Osteoblast (primary cell): ENCODE measurements at regions not wholly inside any gene's neighbourhood (a gene's known extent, or its start where the extent isn't known, plus 50 kb on each side); places are given as distances from the start of the nearest gene placed in this dataset.

Source experiments
- DNase-seq: peaks from one replicate; pipeline ENCODE4 v3.0.0; 2011; ENCODE audit warnings: low spot score, mixed read lengths; ENCODE audit not compliant: insufficient read length; ENCODE audit errors: missing footprints
- H2AFZ ChIP-seq: 2 replicates; pipeline ENCODE4 v1.6.0; 2011; ENCODE audit warnings: mild to moderate bottlenecking, low read length
- H3K27ac ChIP-seq: 2 replicates; pipeline ENCODE4 v1.5.1; 2011; ENCODE audit warnings: mild to moderate bottlenecking, low read depth, low read length, moderate library complexity
- H3K27me3 ChIP-seq: 2 replicates; pipeline ENCODE4 v1.6.0; 2012; ENCODE audit warnings: mild to moderate bottlenecking, control low read depth, inconsistent platforms, low read length, moderate library complexity; ENCODE audit not compliant: insufficient read depth
- H3K36me3 ChIP-seq: 2 replicates; pipeline ENCODE4 v1.5.1; 2011; ENCODE audit warnings: mild to moderate bottlenecking, low read length, control low read depth, moderate library complexity; ENCODE audit not compliant: insufficient read depth
- H3K4me1 ChIP-seq: 2 replicates; pipeline ENCODE4 v1.5.1; 2011; ENCODE audit warnings: mild to moderate bottlenecking, low read length, control low read depth, moderate library complexity; ENCODE audit not compliant: insufficient read depth
- H3K4me2 ChIP-seq: 2 replicates; pipeline ENCODE4 v1.6.0; 2011; ENCODE audit warnings: mild to moderate bottlenecking, low read length; ENCODE audit not compliant: insufficient read depth
- H3K4me3 ChIP-seq: fragments of 200-600 bp; sonication (generic); 3 replicates; pipeline ENCODE4 v1.5.1; 2012; ENCODE audit warnings: mild to moderate bottlenecking, low read length, inconsistent platforms; ENCODE audit not compliant: insufficient read depth
- H3K79me2 ChIP-seq: 2 replicates; pipeline ENCODE4 v1.6.0; 2012; ENCODE audit warnings: mild to moderate bottlenecking, low read length, control low read depth, inconsistent platforms; ENCODE audit not compliant: insufficient read depth
- H3K9me3 ChIP-seq: 2 replicates; pipeline ENCODE4 v1.5.1; 2011; ENCODE audit warnings: low read depth, low read length, control low read depth
- H4K20me1 ChIP-seq: 2 replicates; pipeline ENCODE4 v1.6.0; 2012; ENCODE audit warnings: mild to moderate bottlenecking, low read length, control low read depth; ENCODE audit not compliant: insufficient read depth
- CTCF ChIP-seq: IDR thresholded peaks from 2 replicates; pipeline ENCODE4 v1.5.1; 2011; ENCODE audit warnings: mild to moderate bottlenecking, low read depth, low read length, moderate library complexity; ENCODE audit errors: extremely low read depth

- no peak for DNase-seq
- H3K27me3 ChIP-seq: no peaks in the 10 kb centered on the region
- H3K36me3 ChIP-seq: no peaks in the 10 kb centered on the region
- no peak overlapping the region for H3K27ac ChIP-seq
- TF ChIP-seq CTCF: no peak
- no peaks in the 10 kb centered on the region for H3K79me2 ChIP-seq
- no peaks in the 10 kb centered on the region for H3K4me1 ChIP-seq
- no peaks in the 10 kb centered on the region for H3K9me3 ChIP-seq
- H3K4me3 ChIP-seq: no peak overlapping the region
- no peaks in the 10 kb centered on the region for H4K20me1 ChIP-seq
- H3K4me2 ChIP-seq: no peak overlapping the region
- H2AFZ ChIP-seq: no peak overlapping the region
These were observed 389.1 kb downstream of the PBX1 start for GRCh38 chr1:164948101-164948500.

- Histone ChIP-seq H3K4me2 (no peak overlapping the region), H2AFZ (no peak overlapping the region), H3K4me3 (no peak overlapping the region), H3K79me2 (no peaks in the 10 kb centered on the region), H3K9me3 (peaks cover 2% of the 10 kb centered on the region), H3K27me3 (no peaks in the 10 kb centered on the region), H3K27ac (no peak overlapping the region), H3K36me3 (no peaks in the 10 kb centered on the region), H4K20me1 (no peaks in the 10 kb centered on the region), H3K4me1 (no peaks in the 10 kb centered on the region)
- no peak for DNase-seq
- TF ChIP-seq CTCF: no peak
These were observed 378.3 kb downstream of the PBX1 start for GRCh38 chr1:164937291-164937690.

GRCh38 chr1:164932580-164932979, 373.6 kb downstream of the PBX1 start:
- no peak for DNase-seq
- H3K36me3 ChIP-seq: no peaks in the 10 kb centered on the region
- H3K27ac ChIP-seq: no peak overlapping the region
- no peak overlapping the region for H2AFZ ChIP-seq
- H3K4me2 ChIP-seq: no peak overlapping the region
- no peaks in the 10 kb centered on the region for H3K9me3 ChIP-seq
- no peaks in the 10 kb centered on the region for H3K79me2 ChIP-seq
- H4K20me1 ChIP-seq: no peaks in the 10 kb centered on the region
- H3K27me3 ChIP-seq: no peaks in the 10 kb centered on the region
- no peaks in the 10 kb centered on the region for H3K4me1 ChIP-seq
- no peak overlapping the region for H3K4me3 ChIP-seq
- TF ChIP-seq CTCF: no peak

- DNase-seq: peak; percentile 13
- TF ChIP-seq CTCF: no peak
- Histone ChIP-seq H2AFZ (no peak overlapping the region), H3K27ac (no peak overlapping the region), H3K9me3 (no peaks in the 10 kb centered on the region), H3K36me3 (no peaks in the 10 kb centered on the region), H3K27me3 (no peaks in the 10 kb centered on the region), H4K20me1 (no peaks in the 10 kb centered on the region), H3K79me2 (no peaks in the 10 kb centered on the region), H3K4me1 (no peaks in the 10 kb centered on the region), H3K4me2 (no peak overlapping the region), H3K4me3 (no peak overlapping the region)
These were observed 371.8 kb downstream of the PBX1 start for GRCh38 chr1:164930833-164931232.
